ENCODE measurements at regions not wholly inside any gene's neighbourhood (a gene's known extent, or its start where the extent isn't known, plus 50 kb on each side); places are given as distances from the start of the nearest gene placed in this dataset.
A peak's percentile ranks its signal among the peaks of the same experiment; 100 is the strongest.

- H3K36me3 ChIP-seq (ENCODE audit: insufficient read depth, low read length), result no peaks in the 10 kb centered on the region
These were observed 94.6 kb upstream of the RCN1 start for GRCh38 chr11:31996159-31996881.

GRCh38 chr11:31995525-31996094 is 95.3 kb upstream of the RCN1 start:
- Histone ChIP-seq H4K20me1 (ENCODE audit: insufficient read depth, low read length) (no peaks in the 10 kb centered on the region), H3K4me1 (ENCODE audit: insufficient read depth, low read length) (no peaks in the 10 kb centered on the region), H2AFZ (ENCODE audit: low read length) (peak overlapping the region; percentile 31), H3K9me3 (ENCODE audit: low read depth, low read length) (no peaks in the 10 kb centered on the region), H3K4me3 (ENCODE audit: insufficient read depth, low read length) (peak overlapping the region; percentile 38), H3K27me3 (ENCODE audit: insufficient read depth, low read length) (peaks cover 22% of the 10 kb centered on the region), H3K36me3 (ENCODE audit: insufficient read depth, low read length) (no peaks in the 10 kb centered on the region), H3K4me2 (ENCODE audit: insufficient read depth, low read length) (peak overlapping the region; percentile 65), H3K79me2 (ENCODE audit: insufficient read depth, low read length) (no peaks in the 10 kb centered on the region), H3K27ac (ENCODE audit: low read depth, low read length) (no peak overlapping the region)
- no peak for DNase-seq (ENCODE audit: insufficient read length, low spot score, missing footprints)
- no peak for TF ChIP-seq CTCF (IDR thresholded peaks at IDR 0.05; ENCODE audit: extremely low read depth, low read depth, low read length)

More at GRCh38 chr11:31996159-31996881, 94.6 kb upstream of the RCN1 start:
- Histone ChIP-seq H3K79me2 (ENCODE audit: insufficient read depth, low read length) (no peaks in the 10 kb centered on the region), H3K9me3 (ENCODE audit: low read depth, low read length) (no peaks in the 10 kb centered on the region), H3K27ac (ENCODE audit: low read depth, low read length) (no peak overlapping the region), H4K20me1 (ENCODE audit: insufficient read depth, low read length) (no peaks in the 10 kb centered on the region), H3K27me3 (ENCODE audit: insufficient read depth, low read length) (peaks cover 15% of the 10 kb centered on the region), H3K4me1 (ENCODE audit: insufficient read depth, low read length) (no peaks in the 10 kb centered on the region), H3K4me3 (ENCODE audit: insufficient read depth, low read length) (no peak overlapping the region), H2AFZ (ENCODE audit: low read length) (no peak overlapping the region), H3K4me2 (ENCODE audit: insufficient read depth, low read length) (peak overlapping the region; percentile 65)
- no peak for DNase-seq (ENCODE audit: insufficient read length, low spot score, missing footprints)
- no peak for TF ChIP-seq CTCF (IDR thresholded peaks at IDR 0.05; ENCODE audit: extremely low read depth, low read depth, low read length)

- H3K4me3 ChIP-seq (ENCODE audit: insufficient read depth, low read length), result no peak overlapping the region
- peaks cover 24% of the 10 kb centered on the region for H3K27me3 ChIP-seq (ENCODE audit: insufficient read depth, low read length)
- no peaks in the 10 kb centered on the region for H4K20me1 ChIP-seq (ENCODE audit: insufficient read depth, low read length)
- no peaks in the 10 kb centered on the region for H3K36me3 ChIP-seq (ENCODE audit: insufficient read depth, low read length)
- H3K4me2 ChIP-seq (ENCODE audit: insufficient read depth, low read length), result no peak overlapping the region
- no peaks in the 10 kb centered on the region for H3K9me3 ChIP-seq (ENCODE audit: low read depth, low read length)
- no peak overlapping the region for H3K27ac ChIP-seq (ENCODE audit: low read depth, low read length)
- TF ChIP-seq CTCF (IDR thresholded peaks at IDR 0.05; ENCODE audit: extremely low read depth, low read depth, low read length), result no peak
- DNase-seq (ENCODE audit: insufficient read length, low spot score, missing footprints), result no peak
- no peaks in the 10 kb centered on the region for H3K79me2 ChIP-seq (ENCODE audit: insufficient read depth, low read length)
- no peaks in the 10 kb centered on the region for H3K4me1 ChIP-seq (ENCODE audit: insufficient read depth, low read length)
- H2AFZ ChIP-seq (ENCODE audit: low read length), result no peak overlapping the region
These were observed 95.8 kb upstream of the RCN1 start for GRCh38 chr11:31995032-31995431.

All from osteoblast (primary cell).